ENCODE measurements at regions not wholly inside any gene's neighbourhood (a gene's known extent, or its start where the extent isn't known, plus 50 kb on each side); places are given as distances from the start of the nearest gene placed in this dataset.

- no peak for DNase-seq (ENCODE audit: low spot score in 2 of 2, unreplicated experiment in 2 of 2)
- Mint-ChIP-seq H3K27me3 (ENCODE audit: low read depth) (peaks cover 30% of the 10 kb centered on the region), H3K9me3 (peaks cover 10% of the 10 kb centered on the region), H3K4me3 (no peak overlapping the region), H3K27ac (no peak overlapping the region), H3K36me3 (no peaks in the 10 kb centered on the region), H3K4me1 (no peaks in the 10 kb centered on the region)
- no peak for TF ChIP-seq CTCF (IDR thresholded peaks at IDR 0.05; ENCODE audit: unreplicated experiment)
Measured at GRCh38 chr17:34169496-34169895, 85.6 kb upstream of the CCL2 start.

GRCh38 chr17:34171245-34171818 is 83.8 kb upstream of the CCL2 start:
- peaks cover 25% of the 10 kb centered on the region for H3K27me3 Mint-ChIP-seq (ENCODE audit: low read depth)
- H3K9me3 Mint-ChIP-seq: peaks cover 10% of the 10 kb centered on the region
- no peaks in the 10 kb centered on the region for H3K4me1 Mint-ChIP-seq
- H3K27ac Mint-ChIP-seq: no peak overlapping the region
- peak; percentile 90 for TF ChIP-seq CTCF (IDR thresholded peaks at IDR 0.05; ENCODE audit: unreplicated experiment)
- no peak overlapping the region for H3K4me3 Mint-ChIP-seq
- DNase-seq (ENCODE audit: low spot score in 2 of 2, unreplicated experiment in 2 of 2): peak in 1 of 2 experiments; percentile 49
- H3K36me3 Mint-ChIP-seq: no peaks in the 10 kb centered on the region

DNA sequence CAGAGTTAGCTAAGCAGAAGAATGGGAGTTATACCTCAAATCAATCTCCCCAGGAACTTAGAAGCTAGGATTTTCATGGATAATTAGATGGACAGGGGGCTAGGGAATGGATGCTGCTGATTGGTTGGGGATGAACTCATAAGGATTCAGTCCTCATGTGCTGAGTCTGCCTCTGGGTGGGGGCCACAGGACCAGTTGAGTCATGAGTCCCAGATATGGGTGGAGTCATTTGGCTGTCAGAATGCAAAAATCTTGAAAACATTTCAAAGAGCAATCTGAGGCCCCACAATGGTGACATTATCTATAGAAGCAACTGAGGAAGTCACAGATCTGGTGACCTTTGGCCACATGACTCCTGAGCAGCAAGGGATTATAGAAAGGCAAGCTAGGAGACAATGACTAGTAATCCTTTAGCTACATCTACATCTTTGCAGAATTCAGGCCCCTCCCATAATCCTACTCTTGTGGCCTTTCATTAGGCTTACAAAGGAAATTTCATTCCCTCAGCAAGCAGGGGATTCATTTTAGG is 82.6 kb upstream of the CCL2 start:
- H3K36me3 Mint-ChIP-seq: no peaks in the 10 kb centered on the region
- no peak for DNase-seq (ENCODE audit: low spot score in 2 of 2, unreplicated experiment in 2 of 2)
- no peak overlapping the region for H3K4me3 Mint-ChIP-seq
- no peak for TF ChIP-seq CTCF (IDR thresholded peaks at IDR 0.05; ENCODE audit: unreplicated experiment)
- H3K27me3 Mint-ChIP-seq (ENCODE audit: low read depth): peaks cover 28% of the 10 kb centered on the region
- no peaks in the 10 kb centered on the region for H3K4me1 Mint-ChIP-seq
- H3K27ac Mint-ChIP-seq: no peak overlapping the region
- H3K9me3 Mint-ChIP-seq: peaks cover 10% of the 10 kb centered on the region

DNA sequence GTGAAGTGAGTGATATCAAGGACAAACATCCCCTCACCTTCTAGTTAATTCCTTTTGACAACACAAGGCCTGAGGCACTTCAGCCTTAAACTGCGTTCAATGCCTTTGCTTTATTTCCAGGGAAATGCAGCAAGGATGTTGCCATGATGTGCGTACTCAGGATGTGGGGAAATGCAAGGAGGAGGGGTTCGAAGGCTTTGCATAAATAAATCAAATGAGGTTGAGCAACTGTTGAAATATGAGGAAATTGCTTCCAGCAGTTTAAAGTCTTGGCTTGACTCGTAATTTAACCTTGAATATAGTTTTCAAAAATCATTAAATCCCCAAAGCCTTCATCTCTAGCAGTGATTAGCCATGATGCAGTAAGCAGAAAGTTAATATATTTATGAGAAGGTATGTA is 81.8 kb upstream of the CCL2 start:
- no peak for TF ChIP-seq CTCF (IDR thresholded peaks at IDR 0.05; ENCODE audit: unreplicated experiment)
- Mint-ChIP-seq H3K27me3 (ENCODE audit: low read depth) (peaks cover 34% of the 10 kb centered on the region), H3K4me3 (no peak overlapping the region), H3K27ac (no peak overlapping the region), H3K4me1 (no peaks in the 10 kb centered on the region), H3K9me3 (peaks cover 10% of the 10 kb centered on the region), H3K36me3 (no peaks in the 10 kb centered on the region)
- DNase-seq (ENCODE audit: low spot score in 2 of 2, unreplicated experiment in 2 of 2): no peak

DNA sequence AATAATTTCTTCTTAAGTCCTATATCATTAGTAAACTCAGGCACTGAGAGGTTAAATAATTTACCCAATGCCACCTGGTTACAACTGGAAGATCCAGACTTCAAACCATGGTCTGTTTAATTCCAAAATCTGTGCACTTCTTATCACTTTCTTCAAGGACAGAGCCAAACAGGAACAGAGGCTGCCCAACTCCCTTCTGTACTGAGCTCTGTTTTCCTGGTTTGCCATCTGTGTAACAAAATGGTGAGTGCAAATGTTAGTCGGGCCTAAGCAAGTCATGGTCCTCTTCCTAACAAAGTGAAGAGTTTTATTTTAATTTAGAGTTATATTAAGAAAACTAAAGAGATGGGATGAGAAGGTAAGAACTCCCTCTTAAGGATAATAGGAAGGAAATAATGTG is 80.6 kb upstream of the CCL2 start:
- DNase-seq (ENCODE audit: low spot score in 2 of 2, unreplicated experiment in 2 of 2): no peak
- TF ChIP-seq CTCF (IDR thresholded peaks at IDR 0.05; ENCODE audit: unreplicated experiment): no peak
- Mint-ChIP-seq H3K27me3 (ENCODE audit: low read depth) (peaks cover 45% of the 10 kb centered on the region), H3K36me3 (no peaks in the 10 kb centered on the region), H3K4me1 (no peaks in the 10 kb centered on the region), H3K9me3 (peaks cover 10% of the 10 kb centered on the region), H3K27ac (no peak overlapping the region), H3K4me3 (no peak overlapping the region)

DNA sequence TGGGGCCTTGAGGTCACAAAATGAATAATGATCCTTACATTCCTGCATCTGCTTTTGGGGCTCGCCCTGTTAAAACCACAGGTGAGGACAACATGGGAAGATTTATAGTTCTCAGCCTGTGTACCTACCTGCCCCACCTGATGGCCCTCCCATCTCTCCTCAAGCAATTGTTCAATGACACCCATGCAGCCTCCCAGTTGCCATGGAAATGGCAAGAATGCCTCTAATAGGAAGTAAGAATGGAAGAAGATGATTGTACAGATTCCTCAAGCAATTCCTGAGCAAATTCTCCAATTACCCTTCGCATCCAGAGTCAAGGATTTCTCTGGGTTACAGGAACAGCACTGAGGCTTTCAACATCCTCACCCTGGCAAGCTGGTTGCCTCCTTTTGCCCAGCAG is 78.6 kb upstream of the CCL2 start:
- H3K4me3 Mint-ChIP-seq: no peak overlapping the region
- H3K36me3 Mint-ChIP-seq: no peaks in the 10 kb centered on the region
- no peaks in the 10 kb centered on the region for H3K4me1 Mint-ChIP-seq
- H3K27ac Mint-ChIP-seq: no peak overlapping the region
- TF ChIP-seq CTCF (IDR thresholded peaks at IDR 0.05; ENCODE audit: unreplicated experiment): no peak
- peaks cover 10% of the 10 kb centered on the region for H3K9me3 Mint-ChIP-seq
- DNase-seq (ENCODE audit: low spot score in 2 of 2, unreplicated experiment in 2 of 2): no peak
- peaks cover 59% of the 10 kb centered on the region for H3K27me3 Mint-ChIP-seq (ENCODE audit: low read depth)

All from mesothelial cell of epicardium (in vitro differentiated cells).